AG08395 (cell line): ENCODE measurements at regions not wholly inside any gene's neighbourhood (a gene's known extent, or its start where the extent isn't known, plus 50 kb on each side); places are given as distances from the start of the nearest gene placed in this dataset.
"Not testable (repeated sequence)": the region's sequence is repeated elsewhere in the genome, so short reads cannot be mapped to it uniquely, and the experiment has no call there.

ENCODE experiments used
- DNase-seq: peaks from one replicate; pipeline ENCODE4 v3.0.0; 2012; ENCODE audit warnings: mixed read lengths, low spot score

- not testable (repeated sequence) for DNase-seq
Measured at GRCh38 chr21:25531538-25532250, 75.6 kb downstream of the MRPL39 start.

GRCh38 chr21:25528515-25528914 is 78.8 kb downstream of the MRPL39 start:
- no peak for DNase-seq

GRCh38 chr21:25518491-25518911 is 88.8 kb downstream of the MRPL39 start:
- no peak for DNase-seq

- no peak for DNase-seq
Measured at GRCh38 chr21:25515484-25516405, 91.5 kb downstream of the MRPL39 start.

- DNase-seq = no peak
Measured at GRCh38 chr21:25513810-25514209, 93.5 kb downstream of the MRPL39 start.

- no peak for DNase-seq
Measured at GRCh38 chr21:25512095-25513081, 94.9 kb downstream of the MRPL39 start.

- no peak for DNase-seq
Measured at GRCh38 chr21:25509862-25510261, 97.4 kb downstream of the MRPL39 start.

GRCh38 chr21:25508364-25508763 is 98.9 kb downstream of the MRPL39 start:
- no peak for DNase-seq

- DNase-seq = no peak
Measured at GRCh38 chr21:25507522-25507921, 99.8 kb downstream of the MRPL39 start.

GRCh38 chr21:25506887-25507286 is 100.4 kb downstream of the MRPL39 start:
- peak; percentile 15 for DNase-seq

- DNase-seq = no peak
Measured at GRCh38 chr21:25506261-25506660, 101.0 kb downstream of the MRPL39 start.

- no peak for DNase-seq
Measured at GRCh38 chr21:25503981-25504380, 103.3 kb downstream of the MRPL39 start.

GRCh38 chr21:25501996-25502665 is 105.2 kb downstream of the MRPL39 start:
- DNase-seq = no peak

GRCh38 chr21:25501462-25501861 is 105.8 kb downstream of the MRPL39 start:
- DNase-seq = no peak

- DNase-seq = no peak
Measured at GRCh38 chr21:25500598-25500997, 106.7 kb downstream of the MRPL39 start.

- DNase-seq = peak; percentile 18
Measured at GRCh38 chr21:25496825-25497482, 110.3 kb downstream of the MRPL39 start.

- DNase-seq = no peak
Measured at GRCh38 chr21:25494804-25495203, 112.5 kb downstream of the MRPL39 start.

- DNase-seq = no peak
Measured at GRCh38 chr21:25493722-25494121, 113.6 kb downstream of the MRPL39 start.

- no peak for DNase-seq
Measured at GRCh38 chr21:25491267-25491666, 116.0 kb downstream of the MRPL39 start.

- DNase-seq = no peak
Measured at GRCh38 chr21:25490742-25491141, 116.5 kb downstream of the MRPL39 start.

GRCh38 chr21:25489673-25490072 is 117.6 kb downstream of the MRPL39 start:
- DNase-seq = no peak
